K562 (cell line): ENCODE measurements at regions not wholly inside any gene's neighbourhood (a gene's known extent, or its start where the extent isn't known, plus 50 kb on each side); places are given as distances from the start of the nearest gene placed in this dataset.

Experiments
- ADNP ChIP-seq: fragments of 200-800 bp; sonication (Bioruptor generic); IDR thresholded peaks from 2 replicates; pipeline ENCODE4 v1.6.1; 2016; ENCODE audit warnings: missing genetic modification characterization, missing compliant biosample characterization
- ARID1B ChIP-seq: fragments of 450-650 bp; IDR thresholded peaks from 2 replicates; pipeline ENCODE4 v1.6.1; 2016; ENCODE audit warnings: antibody characterized with exemption, mild to moderate bottlenecking, inconsistent platforms
- CBFA2T2 ChIP-seq: fragments of 450-650 bp; conservative IDR thresholded peaks from 2 replicates; pipeline ENCODE4 v1.6.1; 2017; ENCODE audit warnings: mild to moderate bottlenecking
- CBFA2T3 ChIP-seq: fragments of 450-650 bp; IDR thresholded peaks from 2 replicates; pipeline ENCODE4 v1.6.1; 2017
- CHD2 ChIP-seq: IDR thresholded peaks from 2 replicates; pipeline ENCODE4 v1.6.1; 2011; ENCODE audit warnings: low read depth, low read length
- JUND ChIP-seq, 2 experiments: IDR thresholded peaks; 2 replicates in 1 of 2; 3 replicates in 1 of 2; pipeline ENCODE4 v1.6.1; 2011; ENCODE audit warnings: borderline replicate concordance in 2 of 2, low read depth in 2 of 2, low read length in 2 of 2, improper control_type of control experiment in 1 of 2, missing biosample characterization in 1 of 2, missing genetic modification characterization in 1 of 2, missing genetic modification reagents in 1 of 2
- KDM5B ChIP-seq: fragments of 200-600 bp; sonication (generic); IDR thresholded peaks from 2 replicates; pipeline ENCODE4 v1.6.1; 2012; ENCODE audit warnings: low read depth, mild to moderate bottlenecking, moderate library complexity, low read length, control low read depth, inconsistent platforms; ENCODE audit not compliant: insufficient replicate concordance
- MEF2D ChIP-seq: conservative IDR thresholded peaks from 2 replicates; pipeline ENCODE4 v1.6.1; 2016; ENCODE audit warnings: low read depth, missing genetic modification characterization, missing compliant biosample characterization
- POLR2AphosphoS5 ChIP-seq: IDR thresholded peaks from 2 replicates; pipeline ENCODE4 v1.6.1; 2011; ENCODE audit warnings: mild to moderate bottlenecking, low read depth, low read length, moderate library complexity; ENCODE audit not compliant: control insufficient read depth, insufficient read depth
- RAD51 ChIP-seq: fragments of 450-650 bp; IDR thresholded peaks from 2 replicates; pipeline ENCODE4 v1.7.1; 2016; ENCODE audit warnings: low read depth, mild to moderate bottlenecking, borderline replicate concordance
- RBM22 ChIP-seq: fragments of 200-400 bp; formaldehyde crosslinking; IDR thresholded peaks from 2 replicates; pipeline ENCODE4 v1.6.1; 2018; ENCODE audit warnings: low read length, low read depth; ENCODE audit not compliant: poor library complexity, severe bottlenecking
- RNF2 ChIP-seq: sonication (generic); IDR thresholded peaks from 2 replicates; pipeline ENCODE4 v1.6.1; 2016
- SPI1 ChIP-seq: IDR thresholded peaks from 2 replicates; pipeline ENCODE4 v1.6.1; 2011; ENCODE audit warnings: low read depth, low read length, control low read depth, borderline replicate concordance
- ZNF23 ChIP-seq: fragments of 250-450 bp; sonication (Bioruptor Pico); IDR thresholded peaks from 2 replicates; pipeline ENCODE4 v1.4.0; 2020; ENCODE audit warnings: mild to moderate bottlenecking
- ZNF316 ChIP-seq: fragments of 450-650 bp; IDR thresholded peaks from 2 replicates; pipeline ENCODE4 v1.6.1; 2016
- ZNF785 ChIP-seq: fragments of 250-450 bp; sonication (Bioruptor Pico); IDR thresholded peaks from 2 replicates; pipeline ENCODE4 v1.4.0; 2020; ENCODE audit warnings: mild to moderate bottlenecking
- TF ChIP-seq, protein P1 (sequence below): fragments of 450-650 bp; IDR thresholded peaks from 2 replicates; pipeline ENCODE4 v1.6.1; 2018; ENCODE audit not compliant: partially characterized antibody
- TF ChIP-seq, protein P2 (sequence below): fragments of 450-650 bp; IDR thresholded peaks from 2 replicates; pipeline ENCODE4 v1.6.1; 2016
- TF ChIP-seq, protein P3 (sequence below), 2 experiments: fragments of 450-650 bp in 1 of 2; sonication (generic) in 1 of 2; formaldehyde crosslinking; conservative IDR thresholded peaks; 2 replicates each; pipeline versions ENCODE4 v1.4.0 to v1.8.1; 2020 to 2022; ENCODE audit warnings: mild to moderate bottlenecking in 1 of 2, missing genetic modification reagents in 1 of 2

DNA sequence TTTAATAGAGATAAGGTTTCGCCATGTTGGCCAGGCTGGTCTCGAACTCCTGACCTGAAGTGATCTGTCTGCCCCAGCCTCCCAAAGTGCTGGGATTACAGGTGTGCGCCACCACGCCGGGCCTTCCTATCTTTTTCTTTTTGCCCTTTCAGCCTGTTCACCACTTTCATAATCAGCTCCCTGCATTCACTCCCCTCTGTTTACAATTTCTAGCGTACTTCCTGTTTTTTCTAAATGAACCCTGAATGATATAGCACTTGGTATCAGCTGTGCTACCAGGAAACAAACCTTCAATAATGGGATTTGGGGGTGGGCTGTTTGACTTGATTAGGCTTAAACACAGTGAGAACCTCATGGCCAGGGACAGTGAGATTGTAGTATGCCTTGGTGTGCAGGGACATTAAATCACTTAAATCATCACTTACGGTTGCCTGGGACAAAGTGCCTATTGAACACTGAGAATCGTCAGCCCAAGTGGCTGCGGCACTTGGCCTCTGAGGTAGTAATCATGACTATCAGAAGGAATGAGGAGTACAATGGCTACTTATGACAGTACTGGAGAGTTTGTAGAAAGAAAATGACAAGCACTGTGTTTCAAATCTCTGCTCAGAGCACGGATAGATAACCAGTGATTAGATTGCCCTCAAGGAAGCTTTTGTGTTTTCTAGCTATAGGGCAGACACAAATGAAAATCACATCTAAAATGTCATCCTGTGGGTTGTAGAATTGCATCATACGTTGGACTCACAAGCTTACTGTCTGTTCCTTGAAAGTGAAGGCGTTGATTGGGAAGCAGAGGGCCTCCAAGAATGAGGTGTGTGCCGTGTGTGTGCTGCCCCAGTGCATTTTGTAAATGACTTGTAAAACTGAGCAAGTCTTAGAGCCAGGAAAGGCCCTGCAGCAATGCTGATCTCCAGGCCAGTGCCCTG lies 661.8 kb downstream of the MATN1 start (continued):
- TF ChIP-seq, protein P1, sequence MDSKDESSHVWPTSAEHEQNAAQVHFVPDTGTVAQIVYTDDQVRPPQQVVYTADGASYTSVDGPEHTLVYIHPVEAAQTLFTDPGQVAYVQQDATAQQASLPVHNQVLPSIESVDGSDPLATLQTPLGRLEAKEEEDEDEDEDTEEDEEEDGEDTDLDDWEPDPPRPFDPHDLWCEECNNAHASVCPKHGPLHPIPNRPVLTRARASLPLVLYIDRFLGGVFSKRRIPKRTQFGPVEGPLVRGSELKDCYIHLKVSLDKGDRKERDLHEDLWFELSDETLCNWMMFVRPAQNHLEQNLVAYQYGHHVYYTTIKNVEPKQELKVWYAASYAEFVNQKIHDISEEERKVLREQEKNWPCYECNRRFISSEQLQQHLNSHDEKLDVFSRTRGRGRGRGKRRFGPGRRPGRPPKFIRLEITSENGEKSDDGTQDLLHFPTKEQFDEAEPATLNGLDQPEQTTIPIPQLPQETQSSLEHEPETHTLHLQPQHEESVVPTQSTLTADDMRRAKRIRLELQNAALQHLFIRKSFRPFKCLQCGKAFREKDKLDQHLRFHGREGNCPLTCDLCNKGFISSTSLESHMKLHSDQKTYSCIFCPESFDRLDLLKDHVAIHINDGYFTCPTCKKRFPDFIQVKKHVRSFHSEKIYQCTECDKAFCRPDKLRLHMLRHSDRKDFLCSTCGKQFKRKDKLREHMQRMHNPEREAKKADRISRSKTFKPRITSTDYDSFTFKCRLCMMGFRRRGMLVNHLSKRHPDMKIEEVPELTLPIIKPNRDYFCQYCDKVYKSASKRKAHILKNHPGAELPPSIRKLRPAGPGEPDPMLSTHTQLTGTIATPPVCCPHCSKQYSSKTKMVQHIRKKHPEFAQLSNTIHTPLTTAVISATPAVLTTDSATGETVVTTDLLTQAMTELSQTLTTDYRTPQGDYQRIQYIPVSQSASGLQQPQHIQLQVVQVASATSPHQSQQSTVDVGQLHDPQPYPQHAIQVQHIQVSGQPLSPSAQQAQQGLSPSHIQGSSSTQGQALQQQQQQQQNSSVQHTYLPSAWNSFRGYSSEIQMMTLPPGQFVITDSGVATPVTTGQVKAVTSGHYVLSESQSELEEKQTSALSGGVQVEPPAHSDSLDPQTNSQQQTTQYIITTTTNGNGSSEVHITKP, result no peak
- TF ChIP-seq MEF2D (tag) (no peak), ZNF23 (CRISPR knock-in tag) (no peak), RAD51 (no peak), KDM5B (no peak), ADNP (tag) (no peak), RNF2 (no peak), POLR2AphosphoS5 (no peak), SPI1 (0 out of 2 replicates have a peak, but pooled peaks have one; percentile 21), ARID1B (peak; percentile 71; the same call in 1 of the 2 replicates), JUND (IDR thresholded peaks at IDR 0.05; ENCODE audit: borderline replicate concordance, low read depth, low read length) (no peak), JUND (tag; IDR thresholded peaks at IDR 0.05; ENCODE audit: borderline replicate concordance, low read depth, low read length) (no peak), ZNF316 (no peak), CHD2 (no peak), ZNF785 (CRISPR knock-in tag) (no peak), CBFA2T3 (peak; percentile 58), CBFA2T2 (peak; percentile 33), RBM22 (no peak)
- TF ChIP-seq, protein P2, sequence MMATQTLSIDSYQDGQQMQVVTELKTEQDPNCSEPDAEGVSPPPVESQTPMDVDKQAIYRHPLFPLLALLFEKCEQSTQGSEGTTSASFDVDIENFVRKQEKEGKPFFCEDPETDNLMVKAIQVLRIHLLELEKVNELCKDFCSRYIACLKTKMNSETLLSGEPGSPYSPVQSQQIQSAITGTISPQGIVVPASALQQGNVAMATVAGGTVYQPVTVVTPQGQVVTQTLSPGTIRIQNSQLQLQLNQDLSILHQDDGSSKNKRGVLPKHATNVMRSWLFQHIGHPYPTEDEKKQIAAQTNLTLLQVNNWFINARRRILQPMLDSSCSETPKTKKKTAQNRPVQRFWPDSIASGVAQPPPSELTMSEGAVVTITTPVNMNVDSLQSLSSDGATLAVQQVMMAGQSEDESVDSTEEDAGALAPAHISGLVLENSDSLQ, result no peak
- TF ChIP-seq, protein P3, sequence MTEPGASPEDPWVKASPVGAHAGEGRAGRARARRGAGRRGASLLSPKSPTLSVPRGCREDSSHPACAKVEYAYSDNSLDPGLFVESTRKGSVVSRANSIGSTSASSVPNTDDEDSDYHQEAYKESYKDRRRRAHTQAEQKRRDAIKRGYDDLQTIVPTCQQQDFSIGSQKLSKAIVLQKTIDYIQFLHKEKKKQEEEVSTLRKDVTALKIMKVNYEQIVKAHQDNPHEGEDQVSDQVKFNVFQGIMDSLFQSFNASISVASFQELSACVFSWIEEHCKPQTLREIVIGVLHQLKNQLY (CRISPR knock-in tag; conservative IDR thresholded peaks at IDR 0.05), result no peak
